B cell (primary cell): ENCODE measurements at regions not wholly inside any gene's neighbourhood (a gene's known extent, or its start where the extent isn't known, plus 50 kb on each side); places are given as distances from the start of the nearest gene placed in this dataset.

Experiments used
- ATAC-seq: fragments of 200-7000 bp; cut with Tn5 transposase; one replicate; pipeline ENCODE4 v1.10.0; 2021; ENCODE audit warnings: low read depth, mild to moderate bottlenecking, moderate number of reproducible peaks, moderate library complexity
- CTCF ChIA-PET: fragments of 350-600 bp; sonication (Branson Sonifier 250); formaldehyde crosslinking; loops from one replicate; lab custom pipeline; 2021; ENCODE audit warnings: antibody characterized with exemption, inconsistent platforms; lab: Charles Lee
- POLR2A ChIA-PET: fragments of 350-600 bp; sonication (Branson Sonifier 250); formaldehyde crosslinking; loops from one replicate; lab custom pipeline; 2021; ENCODE audit warnings: antibody characterized with exemption; lab: Charles Lee
- DNase-seq: peaks from one replicate; pipeline ENCODE4 v3.0.0; 2013
- H2AFZ ChIP-seq: 2 replicates; pipeline ENCODE4 v1.6.1; 2012; ENCODE audit warnings: mild to moderate bottlenecking, low read depth, low read length; ENCODE audit not compliant: insufficient read depth, poor library complexity, severe bottlenecking
- H3K27ac ChIP-seq, 2 donors: 1 replicate in 1 of 2; 2 replicates in 1 of 2; pipeline ENCODE4 v1.5.1; 2012 to 2013; ENCODE audit warnings: low read length in 2 of 2, mild to moderate bottlenecking in 2 of 2, moderate library complexity in 1 of 2
- H3K27me3 ChIP-seq, 4 experiments: fragments of 200-600 bp in 1 of 4; sonication (generic) in 1 of 4; replicated peaks in 1 of 4; 1 replicate in 2 of 4; 2 replicates in 2 of 4; pipeline versions ENCODE4 v1.6.1 to v1.7.0; 2013 to 2016; ENCODE audit warnings: low read length in 3 of 4, mild to moderate bottlenecking in 2 of 4, mixed read lengths in 1 of 4, moderate library complexity in 1 of 4; ENCODE audit not compliant: insufficient read depth in 4 of 4, control insufficient read depth in 3 of 4; ENCODE audit errors: control extremely low read depth in 1 of 4
- H3K36me3 ChIP-seq, 2 experiments: replicated peaks in 1 of 2; 1 replicate in 1 of 2; 2 replicates in 1 of 2; pipeline versions ENCODE4 v1.6.1 to v1.7.1; 2013; ENCODE audit warnings: low read length in 1 of 2; ENCODE audit not compliant: insufficient read depth in 2 of 2, control insufficient read depth in 1 of 2; ENCODE audit errors: control extremely low read depth in 1 of 2, extremely low read depth in 1 of 2
- H3K4me1 ChIP-seq, 2 donors: fragments of 200-600 bp in 1 of 2; sonication (generic) in 1 of 2; 1 replicate in 1 of 2; 2 replicates in 1 of 2; pipeline versions ENCODE4 v1.5.1 to v1.6.1; 2013 to 2017; ENCODE audit warnings: low read length in 2 of 2; ENCODE audit not compliant: control insufficient read depth in 2 of 2, insufficient read depth in 2 of 2
- H3K4me2 ChIP-seq: replicated peaks from 2 replicates; pipeline ENCODE3; 2012; ENCODE audit warnings: mild to moderate bottlenecking, low read depth, low read length; ENCODE audit not compliant: poor library complexity, severe bottlenecking
- H3K4me3 ChIP-seq, 5 experiments: fragments of 200-600 bp in 1 of 5; sonication (generic) in 1 of 5; 1 replicate in 3 of 5; 2 replicates in 2 of 5; pipeline versions ENCODE4 v1.5.1 to v1.7.0; 2011 to 2016; ENCODE audit warnings: low read length in 4 of 5, mild to moderate bottlenecking in 4 of 5, low read depth in 2 of 5, control low read depth in 1 of 5, moderate library complexity in 1 of 5; ENCODE audit not compliant: insufficient read depth in 1 of 5; ENCODE audit errors: control extremely low read depth in 1 of 5, extremely low read depth in 1 of 5
- H3K79me2 ChIP-seq: fragments of 200-600 bp; sonication (generic); one replicate; pipeline ENCODE4 v1.6.0; 2016; ENCODE audit warnings: low read length; ENCODE audit not compliant: control insufficient read depth, insufficient read depth
- H3K9ac ChIP-seq: fragments of 200-600 bp; sonication (generic); 2 replicates; pipeline ENCODE4 v1.6.1; 2017; ENCODE audit warnings: mild to moderate bottlenecking, low read length, moderate library complexity
- H3K9me3 ChIP-seq, 3 donors: one replicate each; pipeline versions ENCODE4 v1.6.1 to v1.7.1; 2013; ENCODE audit warnings: low read length in 2 of 3; ENCODE audit not compliant: control insufficient read depth in 2 of 3, insufficient read depth in 1 of 3; ENCODE audit errors: control extremely low read depth in 1 of 3
- H4K20me1 ChIP-seq: 2 replicates; pipeline ENCODE4 v1.6.0; 2012; ENCODE audit warnings: mild to moderate bottlenecking, low read length; ENCODE audit not compliant: insufficient read depth, control insufficient read depth, poor library complexity, severe bottlenecking
- H3K27ac Mint-ChIP-seq: one replicate; pipeline ENCODE4 v1.8.0; 2021; ENCODE audit warnings: mixed read lengths
- H3K27me3 Mint-ChIP-seq: one replicate; pipeline ENCODE4 v1.8.0; 2021; ENCODE audit warnings: mixed read lengths
- H3K4me1 Mint-ChIP-seq: one replicate; pipeline ENCODE4 v1.8.0; 2021; ENCODE audit warnings: mixed read lengths
- H3K4me3 Mint-ChIP-seq: one replicate; pipeline ENCODE4 v1.8.0; 2021; ENCODE audit warnings: mixed read lengths
- H3K9me3 Mint-ChIP-seq: one replicate; pipeline ENCODE4 v1.8.0; 2022; ENCODE audit warnings: mixed read lengths; ENCODE audit not compliant: insufficient read depth
- EZH2 ChIP-seq: IDR thresholded peaks from 2 replicates; pipeline ENCODE4 v1.6.1; 2012; ENCODE audit warnings: borderline replicate concordance, low read depth, mild to moderate bottlenecking, moderate library complexity, low read length; ENCODE audit not compliant: insufficient read depth, poor library complexity, severe bottlenecking
- WGBS: methylation state at CpG from one replicate; pipeline ENCODE4 v1.1.5; 2013; ENCODE audit warnings: missing lambda C conversion rate; ENCODE audit not compliant: insufficient coverage; 5-methylcytosine and 5-hydroxymethylcytosine counted together
- intact Hi-C: fragments of 100-400 bp; cut with micrococcal nuclease; formaldehyde crosslinking; loops from one replicate; pipeline ENCODE4 v1.10.0; 2022
- TF ChIP-seq, protein P1 (sequence below): fragments of 200-600 bp; IDR thresholded peaks from one replicate; pipeline ENCODE4 v1.8.0; 2022; ENCODE audit warnings: antibody characterized with exemption, mild to moderate bottlenecking

- Mint-ChIP-seq H3K4me1 (no peaks in the 10 kb centered on the region), H3K4me3 (no peak overlapping the region), H3K27me3 (peaks cover 10% of the 10 kb centered on the region), H3K27ac (no peak overlapping the region), H3K9me3 (no peaks in the 10 kb centered on the region)
- Histone ChIP-seq H3K27ac (no peak overlapping the region), H4K20me1 (no peaks in the 10 kb centered on the region), H3K36me3 (no peaks in the 10 kb centered on the region), H2AFZ (no peak overlapping the region), H3K9ac (no peak overlapping the region), H3K27me3 (no peaks in the 10 kb centered on the region), H3K79me2 (no peaks in the 10 kb centered on the region), H3K9me3 (peaks cover 0 to 4% (median 0%) of the 10 kb centered on the region in 3 donors), H3K4me3 (no peak overlapping the region), H3K4me2 (no peak overlapping the region), H3K4me1 (no peaks in the 10 kb centered on the region)
- intact Hi-C loops, result no loop called here
- ATAC-seq (no peak), DNase-seq (no peak)
- ChIA-PET CTCF (no interaction called here), POLR2A (no interaction called here)
- no peak for TF ChIP-seq EZH2
- TF ChIP-seq, protein P1, sequence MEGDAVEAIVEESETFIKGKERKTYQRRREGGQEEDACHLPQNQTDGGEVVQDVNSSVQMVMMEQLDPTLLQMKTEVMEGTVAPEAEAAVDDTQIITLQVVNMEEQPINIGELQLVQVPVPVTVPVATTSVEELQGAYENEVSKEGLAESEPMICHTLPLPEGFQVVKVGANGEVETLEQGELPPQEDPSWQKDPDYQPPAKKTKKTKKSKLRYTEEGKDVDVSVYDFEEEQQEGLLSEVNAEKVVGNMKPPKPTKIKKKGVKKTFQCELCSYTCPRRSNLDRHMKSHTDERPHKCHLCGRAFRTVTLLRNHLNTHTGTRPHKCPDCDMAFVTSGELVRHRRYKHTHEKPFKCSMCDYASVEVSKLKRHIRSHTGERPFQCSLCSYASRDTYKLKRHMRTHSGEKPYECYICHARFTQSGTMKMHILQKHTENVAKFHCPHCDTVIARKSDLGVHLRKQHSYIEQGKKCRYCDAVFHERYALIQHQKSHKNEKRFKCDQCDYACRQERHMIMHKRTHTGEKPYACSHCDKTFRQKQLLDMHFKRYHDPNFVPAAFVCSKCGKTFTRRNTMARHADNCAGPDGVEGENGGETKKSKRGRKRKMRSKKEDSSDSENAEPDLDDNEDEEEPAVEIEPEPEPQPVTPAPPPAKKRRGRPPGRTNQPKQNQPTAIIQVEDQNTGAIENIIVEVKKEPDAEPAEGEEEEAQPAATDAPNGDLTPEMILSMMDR, result no peak
- WGBS, result 84% methylated on average over 4 of the region's 4 CpGs
Measured at GRCh38 chr11:112773264-112773663, 188.0 kb upstream of the NCAM1 start.

GRCh38 chr11:112776834-112777233, 184.4 kb upstream of the NCAM1 start:
- Mint-ChIP-seq H3K4me3 (no peak overlapping the region), H3K9me3 (no peaks in the 10 kb centered on the region), H3K27ac (no peak overlapping the region), H3K27me3 (peaks cover 10% of the 10 kb centered on the region), H3K4me1 (no peaks in the 10 kb centered on the region)
- ATAC-seq (no peak), DNase-seq (no peak)
- Histone ChIP-seq H3K9ac (no peak overlapping the region), H2AFZ (no peak overlapping the region), H3K79me2 (no peaks in the 10 kb centered on the region), H4K20me1 (no peaks in the 10 kb centered on the region), H3K4me3 (no peak overlapping the region), H3K27ac (no peak overlapping the region), H3K4me1 (no peaks in the 10 kb centered on the region), H3K36me3 (no peaks in the 10 kb centered on the region), H3K9me3 (no peaks in the 10 kb centered on the region), H3K27me3 (no peaks in the 10 kb centered on the region), H3K4me2 (no peak overlapping the region)
- POLR2A ChIA-PET, result no interaction called here
- intact Hi-C loops, result no loop called here
- TF ChIP-seq EZH2, result no peak
- TF ChIP-seq, protein P1, result no peak
- 92% methylated on average over 4 of the region's 5 CpGs for WGBS
- CTCF ChIA-PET, result no interaction called here
